ENCODE measurements at regions not wholly inside any gene's neighbourhood (a gene's known extent, or its start where the extent isn't known, plus 50 kb on each side); places are given as distances from the start of the nearest gene placed in this dataset.

DNA sequence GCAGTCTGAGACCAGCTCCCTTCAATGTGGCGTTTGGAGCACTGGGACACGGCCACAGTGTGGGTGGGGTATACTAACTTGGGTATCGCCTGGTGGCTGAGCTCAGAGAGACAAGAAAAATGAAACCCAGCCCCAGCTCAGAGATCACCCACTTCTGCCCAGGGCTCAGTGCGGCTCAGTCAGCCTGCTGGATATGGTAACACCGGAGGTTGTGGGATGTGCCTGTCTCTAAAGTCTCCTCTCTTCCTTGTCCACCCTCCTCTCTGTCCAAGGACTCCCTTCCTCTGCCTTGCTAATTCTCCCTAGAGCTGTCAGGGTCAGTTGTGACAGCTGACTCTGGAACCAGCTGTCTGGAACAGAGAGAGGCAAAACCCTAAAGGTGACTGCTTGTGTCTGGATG, 149.1 kb downstream of the PTPN20 start:
- peaks cover 0 to 4% (median 0%) of the 10 kb centered on the region in 4 experiments for H3K27me3 ChIP-seq (replicated peaks in 1 of 4; ENCODE audit: control extremely low read depth in 1 of 4, control insufficient read depth in 3 of 4, insufficient read depth in 4 of 4, low read length in 3 of 4)
- H3K36me3 ChIP-seq (replicated peaks in 1 of 2; ENCODE audit: control extremely low read depth in 1 of 2, control insufficient read depth in 1 of 2, extremely low read depth in 1 of 2, insufficient read depth in 2 of 2, low read length in 1 of 2): no peaks in the 10 kb centered on the region
- H3K4me1 ChIP-seq (ENCODE audit: control insufficient read depth in 2 of 2, insufficient read depth in 2 of 2, low read length in 2 of 2): no peaks in the 10 kb centered on the region
- H3K9me3 ChIP-seq (ENCODE audit: control extremely low read depth in 1 of 3, control insufficient read depth in 2 of 3, insufficient read depth in 1 of 3, low read length in 2 of 3): no peaks in the 10 kb centered on the region
- TF ChIP-seq EZH2 (IDR thresholded peaks at IDR 0.05; ENCODE audit: borderline replicate concordance, insufficient read depth, low read depth, low read length, poor library complexity, severe bottlenecking): no peak
- TF ChIP-seq, protein P1, sequence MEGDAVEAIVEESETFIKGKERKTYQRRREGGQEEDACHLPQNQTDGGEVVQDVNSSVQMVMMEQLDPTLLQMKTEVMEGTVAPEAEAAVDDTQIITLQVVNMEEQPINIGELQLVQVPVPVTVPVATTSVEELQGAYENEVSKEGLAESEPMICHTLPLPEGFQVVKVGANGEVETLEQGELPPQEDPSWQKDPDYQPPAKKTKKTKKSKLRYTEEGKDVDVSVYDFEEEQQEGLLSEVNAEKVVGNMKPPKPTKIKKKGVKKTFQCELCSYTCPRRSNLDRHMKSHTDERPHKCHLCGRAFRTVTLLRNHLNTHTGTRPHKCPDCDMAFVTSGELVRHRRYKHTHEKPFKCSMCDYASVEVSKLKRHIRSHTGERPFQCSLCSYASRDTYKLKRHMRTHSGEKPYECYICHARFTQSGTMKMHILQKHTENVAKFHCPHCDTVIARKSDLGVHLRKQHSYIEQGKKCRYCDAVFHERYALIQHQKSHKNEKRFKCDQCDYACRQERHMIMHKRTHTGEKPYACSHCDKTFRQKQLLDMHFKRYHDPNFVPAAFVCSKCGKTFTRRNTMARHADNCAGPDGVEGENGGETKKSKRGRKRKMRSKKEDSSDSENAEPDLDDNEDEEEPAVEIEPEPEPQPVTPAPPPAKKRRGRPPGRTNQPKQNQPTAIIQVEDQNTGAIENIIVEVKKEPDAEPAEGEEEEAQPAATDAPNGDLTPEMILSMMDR (IDR thresholded peaks at IDR 0.05): no peak
- H3K27ac ChIP-seq (ENCODE audit: low read length in 2 of 2): no peak overlapping the region
- no peaks in the 10 kb centered on the region for H3K79me2 ChIP-seq (ENCODE audit: control insufficient read depth, insufficient read depth, low read length)
- ChIA-PET POLR2A (no interaction called here), CTCF (interaction anchor here (1.7 kb wide), 1 partner anchor 13 kb away, joined by 5 read pairs; no protein-coding TSS in a partner anchor)
- no peak for DNase-seq
- H3K9me3 Mint-ChIP-seq (ENCODE audit: insufficient read depth): no peaks in the 10 kb centered on the region
- no peak overlapping the region for H3K9ac ChIP-seq (ENCODE audit: low read length)
- no peak overlapping the region for H2AFZ ChIP-seq (ENCODE audit: insufficient read depth, low read depth, low read length, poor library complexity, severe bottlenecking)
- intact Hi-C loops (cut with micrococcal nuclease): no loop called here
- no peaks in the 10 kb centered on the region for H3K4me1 Mint-ChIP-seq
- H3K4me2 ChIP-seq (replicated peaks; ENCODE audit: low read depth, low read length, poor library complexity, severe bottlenecking): no peak overlapping the region
- no peak overlapping the region for H3K27ac Mint-ChIP-seq
- ATAC-seq (ENCODE audit: low read depth): no peak
- no peak overlapping the region for H3K4me3 Mint-ChIP-seq
- H4K20me1 ChIP-seq (ENCODE audit: control insufficient read depth, insufficient read depth, low read length, poor library complexity, severe bottlenecking): no peaks in the 10 kb centered on the region
- H3K27me3 Mint-ChIP-seq: peaks cover 6% of the 10 kb centered on the region
- 88% methylated on average over 4 of the region's 5 CpGs for WGBS (ENCODE audit: insufficient coverage)
- no peak overlapping the region for H3K4me3 ChIP-seq (ENCODE audit: control extremely low read depth in 1 of 5, extremely low read depth in 1 of 5, insufficient read depth in 1 of 5, low read depth in 2 of 5, low read length in 4 of 5)

DNA sequence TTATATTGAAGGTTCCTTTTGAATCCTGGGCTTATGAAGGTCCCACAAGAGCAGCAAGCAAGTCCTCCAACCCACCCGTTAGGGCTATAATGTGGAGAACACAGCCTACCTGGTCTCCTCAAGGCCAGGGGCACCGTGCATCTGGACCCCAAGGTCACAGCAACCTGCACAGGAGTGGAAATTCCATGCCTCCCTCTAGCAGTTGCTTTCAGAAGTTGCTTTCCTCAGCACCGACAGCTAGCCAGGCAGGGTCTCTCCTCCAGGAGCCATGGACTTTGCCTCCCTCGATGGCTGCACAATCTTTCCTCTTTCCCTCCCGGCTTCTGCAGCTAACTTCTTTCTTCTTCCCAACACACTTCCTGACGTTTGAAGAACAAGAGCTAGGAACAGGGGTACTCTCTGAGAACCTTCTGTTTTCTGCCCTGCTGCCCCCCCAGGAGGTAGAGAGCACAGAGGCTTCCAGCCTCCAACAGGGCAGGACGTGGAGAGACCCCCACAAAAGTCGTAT, 149.8 kb downstream of the PTPN20 start:
- Histone ChIP-seq H3K4me1 (ENCODE audit: control insufficient read depth in 2 of 2, insufficient read depth in 2 of 2, low read length in 2 of 2) (no peaks in the 10 kb centered on the region), H4K20me1 (ENCODE audit: control insufficient read depth, insufficient read depth, low read length, poor library complexity, severe bottlenecking) (no peaks in the 10 kb centered on the region), H3K9ac (ENCODE audit: low read length) (no peak overlapping the region), H3K4me3 (ENCODE audit: control extremely low read depth in 1 of 5, extremely low read depth in 1 of 5, insufficient read depth in 1 of 5, low read depth in 2 of 5, low read length in 4 of 5) (no peak overlapping the region), H3K9me3 (ENCODE audit: control extremely low read depth in 1 of 3, control insufficient read depth in 2 of 3, insufficient read depth in 1 of 3, low read length in 2 of 3) (no peaks in the 10 kb centered on the region), H3K27ac (ENCODE audit: low read length in 2 of 2) (no peak overlapping the region), H3K36me3 (replicated peaks in 1 of 2; ENCODE audit: control extremely low read depth in 1 of 2, control insufficient read depth in 1 of 2, extremely low read depth in 1 of 2, insufficient read depth in 2 of 2, low read length in 1 of 2) (no peaks in the 10 kb centered on the region), H3K79me2 (ENCODE audit: control insufficient read depth, insufficient read depth, low read length) (no peaks in the 10 kb centered on the region), H3K4me2 (replicated peaks; ENCODE audit: low read depth, low read length, poor library complexity, severe bottlenecking) (no peak overlapping the region), H2AFZ (ENCODE audit: insufficient read depth, low read depth, low read length, poor library complexity, severe bottlenecking) (no peak overlapping the region), H3K27me3 (replicated peaks in 1 of 4; ENCODE audit: control extremely low read depth in 1 of 4, control insufficient read depth in 3 of 4, insufficient read depth in 4 of 4, low read length in 3 of 4) (peaks cover 0 to 4% (median 0%) of the 10 kb centered on the region in 4 experiments)
- no peak for ATAC-seq (ENCODE audit: low read depth)
- no peak for DNase-seq
- H3K27ac Mint-ChIP-seq: no peak overlapping the region
- intact Hi-C loops (cut with micrococcal nuclease): no loop called here
- 81% methylated on average over 8 of the region's 8 CpGs for WGBS (ENCODE audit: insufficient coverage)
- no peak overlapping the region for H3K4me3 Mint-ChIP-seq
- TF ChIP-seq, protein P1 (IDR thresholded peaks at IDR 0.05): no peak
- no peak for TF ChIP-seq EZH2 (IDR thresholded peaks at IDR 0.05; ENCODE audit: borderline replicate concordance, insufficient read depth, low read depth, low read length, poor library complexity, severe bottlenecking)
- H3K4me1 Mint-ChIP-seq: no peaks in the 10 kb centered on the region
- H3K27me3 Mint-ChIP-seq: peaks cover 6% of the 10 kb centered on the region
- H3K9me3 Mint-ChIP-seq (ENCODE audit: insufficient read depth): no peaks in the 10 kb centered on the region
- ChIA-PET CTCF (no interaction called here), POLR2A (no interaction called here)
